H9 (cell line): ENCODE measurements at regions not wholly inside any gene's neighbourhood (a gene's known extent, or its start where the extent isn't known, plus 50 kb on each side); places are given as distances from the start of the nearest gene placed in this dataset.
A peak's percentile ranks its signal among the peaks of the same experiment; 100 is the strongest.

Experiments
- DNase-seq: peaks from one replicate; pipeline ENCODE4 v3.0.0-alpha.2; 2017
- H2AFZ ChIP-seq: one replicate; pipeline ENCODE4 v1.6.1; 2013; ENCODE audit warnings: mild to moderate bottlenecking, low read length, control low read depth, moderate library complexity
- H2AK5ac ChIP-seq: 2 replicates; pipeline ENCODE4 v1.6.1; 2013; ENCODE audit warnings: low read length, control low read depth, mixed read lengths; ENCODE audit not compliant: insufficient read length
- H2BK120ac ChIP-seq: one replicate; pipeline ENCODE4 v1.6.1; 2013; ENCODE audit warnings: low read depth, mild to moderate bottlenecking, low read length, control low read depth, inconsistent platforms; ENCODE audit not compliant: poor library complexity, severe bottlenecking
- H2BK12ac ChIP-seq: 2 replicates; pipeline ENCODE4 v1.6.1; 2013; ENCODE audit warnings: low read length, control low read depth, mixed read lengths, low read depth; ENCODE audit not compliant: insufficient read length
- H2BK15ac ChIP-seq: 2 replicates; pipeline ENCODE4 v1.6.1; 2013; ENCODE audit warnings: low read depth, low read length, control low read depth
- H2BK20ac ChIP-seq: one replicate; pipeline ENCODE4 v1.6.1; 2013; ENCODE audit warnings: low read depth, mild to moderate bottlenecking, low read length, control low read depth, inconsistent platforms; ENCODE audit not compliant: poor library complexity, severe bottlenecking
- H2BK5ac ChIP-seq: 2 replicates; pipeline ENCODE4 v1.6.1; 2013; ENCODE audit warnings: low read length, control low read depth, mixed read lengths; ENCODE audit not compliant: insufficient read length
- H3K14ac ChIP-seq: 2 replicates; pipeline ENCODE4 v1.6.1; 2013; ENCODE audit warnings: low read length, control low read depth; ENCODE audit not compliant: insufficient read depth
- H3K18ac ChIP-seq: 2 replicates; pipeline ENCODE4 v1.6.1; 2013; ENCODE audit warnings: low read depth, mild to moderate bottlenecking, mixed read lengths, low read length, control low read depth; ENCODE audit not compliant: insufficient read length
- H3K23ac ChIP-seq: 2 replicates; pipeline ENCODE4 v1.6.1; 2013; ENCODE audit warnings: low read length, control low read depth, mixed read lengths, low read depth; ENCODE audit not compliant: insufficient read length
- H3K23me2 ChIP-seq: 2 replicates; pipeline ENCODE4 v1.6.1; 2013; ENCODE audit warnings: low read depth, mild to moderate bottlenecking, mixed read lengths, low read length, control low read depth; ENCODE audit not compliant: insufficient read length, poor library complexity, severe bottlenecking
- H3K27ac ChIP-seq: 2 replicates; pipeline ENCODE4 v1.5.1; 2013; ENCODE audit warnings: low read length, control low read depth, mixed read lengths, low read depth; ENCODE audit not compliant: insufficient read length
- H3K27me3 ChIP-seq: 2 replicates; pipeline ENCODE4 v1.6.1; 2013; ENCODE audit warnings: low read length, control low read depth, inconsistent platforms; ENCODE audit not compliant: insufficient read depth
- H3K4ac ChIP-seq: 2 replicates; pipeline ENCODE4 v1.6.1; 2013; ENCODE audit warnings: low read depth, mild to moderate bottlenecking, control low read depth, inconsistent platforms, low read length, moderate library complexity
- H3K4me1 ChIP-seq: 2 replicates; pipeline ENCODE4 v1.6.1; 2013; ENCODE audit warnings: low read length, control low read depth, inconsistent platforms; ENCODE audit not compliant: insufficient read depth
- H3K4me2 ChIP-seq: 2 replicates; pipeline ENCODE4 v1.6.1; 2013; ENCODE audit warnings: low read length, control low read depth, mixed read lengths; ENCODE audit not compliant: insufficient read length, insufficient read depth
- H3K56ac ChIP-seq: 2 replicates; pipeline ENCODE4 v1.6.1; 2013; ENCODE audit warnings: low read depth, mild to moderate bottlenecking, mixed read lengths, low read length, control low read depth; ENCODE audit not compliant: insufficient read length
- H3K79me1 ChIP-seq: 2 replicates; pipeline ENCODE4 v1.6.1; 2013; ENCODE audit warnings: low read depth, mild to moderate bottlenecking, moderate library complexity, low read length, control low read depth, inconsistent platforms; ENCODE audit not compliant: insufficient read depth, poor library complexity, severe bottlenecking
- H3K79me2 ChIP-seq: 2 replicates; pipeline ENCODE4 v1.6.1; 2013; ENCODE audit warnings: low read length, control low read depth, inconsistent platforms; ENCODE audit not compliant: insufficient read depth
- H3K9ac ChIP-seq: 2 replicates; pipeline ENCODE4 v1.6.1; 2013; ENCODE audit warnings: low read length, control low read depth, mixed read lengths; ENCODE audit not compliant: insufficient read length; ENCODE audit errors: extremely low read depth
- H3K9me3 ChIP-seq: one replicate; pipeline ENCODE4 v1.6.1; 2013; ENCODE audit warnings: low read depth, low read length, inconsistent platforms; ENCODE audit not compliant: control insufficient read depth
- H3T11ph ChIP-seq: one replicate; pipeline ENCODE4 v1.6.1; 2013; ENCODE audit warnings: mild to moderate bottlenecking, low read length, control low read depth, inconsistent platforms
- H4K20me1 ChIP-seq: one replicate; pipeline ENCODE4 v1.6.1; 2013; ENCODE audit not compliant: control insufficient read depth, insufficient read length, insufficient read depth
- H4K5ac ChIP-seq: 2 replicates; pipeline ENCODE4 v1.6.1; 2013; ENCODE audit warnings: low read depth, mild to moderate bottlenecking, mixed read lengths, low read length, control low read depth; ENCODE audit not compliant: insufficient read length
- H4K8ac ChIP-seq: replicated peaks from 2 replicates; pipeline ENCODE4 v1.6.1; 2013; ENCODE audit warnings: low read length, control low read depth, mixed read lengths, low read depth; ENCODE audit not compliant: insufficient read length
- H4K91ac ChIP-seq: 2 replicates; pipeline ENCODE4 v1.6.1; 2013; ENCODE audit warnings: low read depth, mild to moderate bottlenecking, moderate library complexity, mixed read lengths, low read length, control low read depth; ENCODE audit not compliant: insufficient read length
- H3K27ac Mint-ChIP-seq, 3 experiments: 2 replicates in 2 of 3; 3 replicates in 1 of 3; pipeline ENCODE4 v1.8.0; 2020 to 2021; ENCODE audit warnings: mixed read lengths in 3 of 3, mild to moderate bottlenecking in 1 of 3, moderate library complexity in 1 of 3
- H3K27me3 Mint-ChIP-seq: 2 replicates; pipeline ENCODE4 v1.8.0; 2021; ENCODE audit warnings: low read depth, mild to moderate bottlenecking, moderate library complexity, mixed read lengths
- H3K36me3 Mint-ChIP-seq, 3 experiments: 2 replicates in 2 of 3; 3 replicates in 1 of 3; pipeline ENCODE4 v1.8.0; 2020 to 2021; ENCODE audit warnings: low read depth in 3 of 3, mixed read lengths in 3 of 3; ENCODE audit not compliant: insufficient read depth in 1 of 3
- H3K4me1 Mint-ChIP-seq, 2 experiments: 2 replicates each; pipeline ENCODE4 v1.8.0; 2020; ENCODE audit warnings: mixed read lengths in 2 of 2
- H3K4me3 Mint-ChIP-seq, 2 experiments: 2 replicates in 1 of 2; 3 replicates in 1 of 2; pipeline ENCODE4 v1.8.0; 2020 to 2021; ENCODE audit warnings: mild to moderate bottlenecking in 2 of 2, mixed read lengths in 2 of 2, moderate library complexity in 1 of 2
- H3K9me3 Mint-ChIP-seq, 2 experiments: 2 replicates in 1 of 2; 3 replicates in 1 of 2; pipeline ENCODE4 v1.8.0; 2020; ENCODE audit warnings: mild to moderate bottlenecking in 2 of 2, mixed read lengths in 2 of 2, moderate library complexity in 1 of 2
- CTCF ChIP-seq: fragments of 200-600 bp; sonication (generic); conservative IDR thresholded peaks from 3 replicates; pipeline ENCODE4 v1.8.0; 2021; ENCODE audit warnings: antibody characterized with exemption, mild to moderate bottlenecking
- WGBS: extraction: QIAGEN DNeasy Blood & Tissue Kit; methylation state at CpG from one replicate; pipeline ENCODE4 v1.1.7; 2013; ENCODE audit warnings: missing lambda C conversion rate, low lambda C conversion rate, mixed read lengths; ENCODE audit not compliant: insufficient read length; ENCODE audit errors: extremely low coverage; 5-methylcytosine and 5-hydroxymethylcytosine counted together

GRCh38 chr13:55230570-55230908, 1910.2 kb upstream of the PRR20A start:
- H3K27ac ChIP-seq, result no peak overlapping the region
- no peak overlapping the region for H3K23ac ChIP-seq
- no peak overlapping the region for H2BK120ac ChIP-seq
- peak overlapping the region; percentile 12 to 70 (median 57); a peak in 1 of 7 replicates for H3K27ac Mint-ChIP-seq
- H4K5ac ChIP-seq, result no peak overlapping the region
- no peaks in the 10 kb centered on the region for H3K27me3 Mint-ChIP-seq
- H3K27me3 ChIP-seq, result no peaks in the 10 kb centered on the region
- no peak overlapping the region for H2BK15ac ChIP-seq
- no peaks in the 10 kb centered on the region for H4K20me1 ChIP-seq
- no peaks in the 10 kb centered on the region for H3K23me2 ChIP-seq
- H2AFZ ChIP-seq, result no peak overlapping the region
- H3K18ac ChIP-seq, result no peak overlapping the region
- peaks cover 2 to 27% (median 22%) of the 10 kb centered on the region in 3 experiments; a peak in 6 of 7 replicates for H3K36me3 Mint-ChIP-seq
- no peak overlapping the region for H2BK20ac ChIP-seq
- H2BK5ac ChIP-seq, result no peak overlapping the region
- no peak overlapping the region for H4K8ac ChIP-seq
- H3K4me1 ChIP-seq, result peaks cover 3% of the 10 kb centered on the region; the same call in 1 of the 2 replicates
- no peak overlapping the region for H4K91ac ChIP-seq
- H3K9me3 Mint-ChIP-seq, result peaks cover 2% of the 10 kb centered on the region in 2 experiments; a peak in 1 of 5 replicates
- no peaks in the 10 kb centered on the region for H3K9me3 ChIP-seq
- peaks cover 26 to 42% of the 10 kb centered on the region in 2 experiments for H3K4me1 Mint-ChIP-seq
- no peak overlapping the region for H2BK12ac ChIP-seq
- no peak for DNase-seq
- no peak overlapping the region for H3K4me2 ChIP-seq
- no peaks in the 10 kb centered on the region for H3K79me1 ChIP-seq
- no peak overlapping the region for H2AK5ac ChIP-seq
- H3K4ac ChIP-seq, result no peak overlapping the region
- H3K9ac ChIP-seq, result no peak overlapping the region
- H3K79me2 ChIP-seq, result no peaks in the 10 kb centered on the region
- H3T11ph ChIP-seq, result no peak overlapping the region
- TF ChIP-seq CTCF, result peak; percentile 60
- no peak overlapping the region for H3K14ac ChIP-seq
- H3K4me3 Mint-ChIP-seq, result no peak overlapping the region
- WGBS, result no CpG with 5 or more reads among the region's 3 CpGs
- no peak overlapping the region for H3K56ac ChIP-seq
